ENCODE measurements at regions not wholly inside any gene's neighbourhood (a gene's known extent, or its start where the extent isn't known, plus 50 kb on each side); places are given as distances from the start of the nearest gene placed in this dataset.

GRCh38 chr6:132910759-132911158 is 96.4 kb downstream of the RPS12 start:
- DNase-seq (ENCODE audit: low read depth) = no peak
- H3K4me3 ChIP-seq (ENCODE audit: low read length) = no peak overlapping the region
- TF ChIP-seq CTCF (IDR thresholded peaks at IDR 0.05; ENCODE audit: insufficient read depth, low read depth, low read length, missing control alignments) = no peak

DNA sequence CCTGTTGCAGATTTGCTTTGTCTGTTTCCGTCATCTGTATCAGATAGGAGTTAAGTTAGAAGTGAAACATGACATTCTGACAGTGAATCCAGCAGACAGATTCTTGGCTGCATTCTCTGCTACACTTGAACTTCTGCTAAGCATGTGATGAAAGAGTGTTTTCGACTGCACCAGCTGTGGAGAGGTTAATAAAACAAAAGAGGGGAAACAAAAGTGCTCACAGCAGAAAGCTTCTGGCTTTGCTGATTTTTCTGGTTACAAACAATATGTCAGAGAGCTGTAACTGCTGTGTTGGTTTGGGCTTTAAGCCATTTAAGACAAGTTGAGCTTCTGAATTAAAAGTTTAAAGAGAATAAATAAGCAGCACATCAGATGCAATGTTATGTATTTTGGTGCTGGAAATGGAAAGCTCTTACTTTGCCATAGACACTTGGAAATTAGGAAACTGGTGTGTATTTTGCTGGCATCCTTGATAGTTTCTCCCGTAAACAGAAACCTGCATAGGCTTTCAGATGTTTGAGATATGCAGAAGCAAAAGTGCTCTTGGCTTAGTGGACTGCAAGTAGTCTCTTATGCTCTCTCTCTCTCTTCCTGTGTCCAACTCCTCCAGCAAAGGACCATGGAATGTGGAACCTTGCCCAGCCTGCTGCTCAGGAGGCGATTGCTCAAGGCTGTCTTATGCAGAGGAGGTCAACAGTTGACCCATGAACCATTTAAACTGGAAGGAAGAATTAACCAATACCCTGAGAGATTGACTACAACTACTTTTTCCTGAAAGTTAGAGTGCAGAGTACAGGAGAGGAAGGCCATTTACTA is 104.9 kb downstream of the RPS12 start:
- peak; percentile 64 for DNase-seq (ENCODE audit: low read depth)
- TF ChIP-seq CTCF (IDR thresholded peaks at IDR 0.05; ENCODE audit: insufficient read depth, low read depth, low read length, missing control alignments) = no peak
- no peak overlapping the region for H3K4me3 ChIP-seq (ENCODE audit: low read length)

DNA sequence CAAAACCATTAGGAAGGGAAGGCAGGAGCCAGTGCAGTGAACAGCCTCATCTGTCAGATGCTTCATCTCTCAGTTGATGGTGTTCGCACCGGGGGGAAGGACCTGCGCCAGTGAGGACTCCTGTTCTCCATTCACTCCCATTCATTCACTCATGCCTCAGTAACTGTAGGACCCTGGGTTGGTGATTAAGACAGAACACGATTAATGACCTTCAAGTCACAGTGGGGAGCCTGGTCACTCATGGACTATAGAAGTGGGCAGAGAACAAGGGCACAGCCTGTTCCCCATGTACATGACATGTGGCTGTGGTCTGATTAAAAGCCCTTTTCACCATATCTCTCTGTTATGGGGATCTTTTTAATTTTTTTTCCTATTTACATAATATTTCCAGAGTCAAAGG is 113.3 kb downstream of the RPS12 start:
- TF ChIP-seq CTCF (IDR thresholded peaks at IDR 0.05; ENCODE audit: insufficient read depth, low read depth, low read length, missing control alignments) = no peak
- no peak overlapping the region for H3K4me3 ChIP-seq (ENCODE audit: low read length)
- DNase-seq (ENCODE audit: low read depth) = no peak

DNA sequence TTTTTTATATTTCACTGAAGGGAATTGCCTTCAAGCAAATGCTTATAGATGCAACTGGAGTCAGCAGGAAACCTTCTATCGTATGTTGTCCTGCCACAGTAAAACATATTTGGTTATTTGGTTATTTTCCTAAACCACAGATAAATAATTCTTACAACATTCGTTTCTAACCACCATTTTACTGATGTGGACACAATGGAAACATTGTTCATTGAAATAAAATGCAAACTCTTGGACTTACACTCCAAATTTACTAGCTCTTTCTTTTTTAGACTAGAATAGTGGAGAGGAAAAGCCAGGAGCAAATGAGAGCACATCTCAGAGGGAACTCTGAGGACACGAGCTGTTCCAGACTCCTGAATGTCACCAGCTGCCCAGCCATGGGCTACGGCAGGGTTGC is 114.8 kb downstream of the RPS12 start:
- no peak overlapping the region for H3K4me3 ChIP-seq (ENCODE audit: low read length)
- no peak for DNase-seq (ENCODE audit: low read depth)
- TF ChIP-seq CTCF (IDR thresholded peaks at IDR 0.05; ENCODE audit: insufficient read depth, low read depth, low read length, missing control alignments) = no peak

DNA sequence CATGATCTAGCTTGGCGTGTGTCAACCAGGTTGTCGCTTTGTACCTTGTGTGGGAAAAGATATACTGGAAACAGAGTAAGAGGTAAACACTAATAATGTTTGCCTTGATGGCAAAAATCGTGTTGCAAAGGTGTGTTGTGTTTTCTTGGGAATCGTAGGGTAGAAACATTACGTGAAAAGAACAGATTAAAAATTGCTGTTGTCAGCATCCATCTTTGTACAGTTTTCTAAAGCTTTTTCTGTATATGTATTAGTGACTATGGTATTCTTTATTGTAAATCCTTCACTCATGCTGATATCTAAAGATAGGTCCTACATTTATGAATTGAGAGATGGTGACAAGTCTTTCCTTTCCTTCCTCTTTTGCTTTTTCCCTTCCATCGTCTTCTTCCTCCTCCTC is 116.9 kb downstream of the RPS12 start:
- DNase-seq (ENCODE audit: low read depth) = no peak
- no peak overlapping the region for H3K4me3 ChIP-seq (ENCODE audit: low read length)
- no peak for TF ChIP-seq CTCF (IDR thresholded peaks at IDR 0.05; ENCODE audit: insufficient read depth, low read depth, low read length, missing control alignments)

GRCh38 chr6:132931936-132932514 is 117.7 kb downstream of the RPS12 start:
- DNase-seq (ENCODE audit: low read depth) = no peak
- no peak for TF ChIP-seq CTCF (IDR thresholded peaks at IDR 0.05; ENCODE audit: insufficient read depth, low read depth, low read length, missing control alignments)
- no peak overlapping the region for H3K4me3 ChIP-seq (ENCODE audit: low read length)

DNA sequence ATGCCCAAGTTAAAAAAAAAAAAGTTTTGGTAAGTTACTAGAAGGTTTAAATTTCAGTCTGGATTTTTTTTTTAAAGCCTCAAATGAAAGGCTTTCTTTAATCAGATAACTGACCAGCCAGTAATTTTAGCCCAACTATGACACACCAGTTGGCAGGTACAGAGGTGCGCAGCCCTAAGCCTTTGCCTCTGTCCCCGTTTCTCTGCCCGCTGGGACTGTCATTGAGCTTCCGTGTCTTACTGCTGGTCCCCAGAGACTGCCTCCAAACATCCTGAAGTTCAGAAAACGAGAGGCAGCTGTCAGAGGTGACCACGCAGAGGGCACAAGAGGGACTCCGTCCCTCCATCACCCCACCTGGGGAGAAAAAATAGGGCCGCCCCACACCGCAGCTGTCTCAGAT is 118.2 kb downstream of the RPS12 start:
- no peak overlapping the region for H3K4me3 ChIP-seq (ENCODE audit: low read length)
- DNase-seq (ENCODE audit: low read depth) = no peak
- TF ChIP-seq CTCF (IDR thresholded peaks at IDR 0.05; ENCODE audit: insufficient read depth, low read depth, low read length, missing control alignments) = no peak

All from epithelial cell of esophagus (primary cell).